GM23248 (cell line): ENCODE measurements at regions not wholly inside any gene's neighbourhood (a gene's known extent, or its start where the extent isn't known, plus 50 kb on each side); places are given as distances from the start of the nearest gene placed in this dataset.

Source experiments
- EZH2 ChIP-seq: fragments of 200-600 bp; sonication (generic); IDR thresholded peaks from 2 replicates; pipeline ENCODE4 v1.6.1; 2018; ENCODE audit warnings: antibody characterized with exemption, mild to moderate bottlenecking; ENCODE audit not compliant: insufficient read depth, poor library complexity, severe bottlenecking
- EZH2phosphoT487 ChIP-seq: fragments of 200-600 bp; sonication (generic); IDR thresholded peaks from 2 replicates; pipeline ENCODE4 v1.6.1; 2018; ENCODE audit warnings: antibody characterized with exemption, moderate library complexity, mild to moderate bottlenecking, low read depth; ENCODE audit not compliant: insufficient read depth

DNA sequence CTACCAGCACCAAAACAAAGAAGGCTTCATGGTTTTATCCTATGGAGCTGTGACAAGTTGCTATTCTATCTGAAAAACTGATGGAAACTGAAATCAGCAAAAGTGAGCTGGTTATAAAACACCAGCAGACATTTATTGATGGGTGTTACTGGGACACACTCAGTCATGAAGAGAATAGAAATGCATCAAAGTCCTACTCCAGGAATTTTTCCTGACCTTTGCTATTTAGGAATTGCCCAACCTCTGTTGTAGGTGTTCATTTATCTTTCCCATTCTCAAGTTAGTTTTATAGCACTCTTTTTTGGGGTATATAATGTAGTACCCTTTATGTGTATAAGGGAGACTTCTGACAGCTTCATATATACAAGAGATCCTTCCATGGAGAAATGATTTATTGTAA, 533.2 kb downstream of the REEP3 start:
- TF ChIP-seq EZH2phosphoT487 = no peak
- no peak for TF ChIP-seq EZH2
